GM12865 (cell line): ENCODE measurements at regions not wholly inside any gene's neighbourhood (a gene's known extent, or its start where the extent isn't known, plus 50 kb on each side); places are given as distances from the start of the nearest gene placed in this dataset.
"Not testable (repeated sequence)": the region's sequence is repeated elsewhere in the genome, so short reads cannot be mapped to it uniquely, and the experiment has no call there.

ENCODE experiments used
- DNase-seq: peaks from one replicate; pipeline ENCODE4 v3.0.0; 2010; ENCODE audit warnings: low read depth
- H3K4me3 ChIP-seq: 2 replicates; pipeline ENCODE4 v1.5.1; 2011; ENCODE audit warnings: mild to moderate bottlenecking, low read depth, low read length, control low read depth
- TF ChIP-seq, protein P1 (sequence below): IDR thresholded peaks from 2 replicates; pipeline ENCODE4 v1.5.1; 2011; ENCODE audit warnings: low read length, control low read depth, low read depth, inconsistent platforms; ENCODE audit not compliant: insufficient read depth; ENCODE audit errors: missing control alignments

DNA sequence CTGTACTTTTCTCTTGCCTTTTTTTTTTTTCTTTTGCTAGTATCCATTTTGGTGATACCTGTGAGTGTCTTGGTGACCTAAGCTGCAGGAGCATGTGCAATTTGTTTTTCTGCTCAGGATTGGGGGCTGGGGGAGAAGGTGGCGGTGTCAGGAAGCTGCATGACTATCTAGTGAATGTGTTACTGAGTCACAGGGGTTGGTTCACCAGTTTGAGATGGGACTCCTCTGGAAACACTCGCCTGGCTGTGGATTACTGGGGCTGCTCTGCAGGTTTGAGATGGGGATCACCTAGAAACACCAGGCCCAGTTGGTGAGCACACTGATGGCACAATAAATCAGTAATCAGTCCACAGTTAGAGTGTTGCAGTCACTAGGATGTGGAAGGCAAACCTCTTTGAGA is 447.9 kb downstream of the SPATA31D1 start:
- TF ChIP-seq, protein P1, sequence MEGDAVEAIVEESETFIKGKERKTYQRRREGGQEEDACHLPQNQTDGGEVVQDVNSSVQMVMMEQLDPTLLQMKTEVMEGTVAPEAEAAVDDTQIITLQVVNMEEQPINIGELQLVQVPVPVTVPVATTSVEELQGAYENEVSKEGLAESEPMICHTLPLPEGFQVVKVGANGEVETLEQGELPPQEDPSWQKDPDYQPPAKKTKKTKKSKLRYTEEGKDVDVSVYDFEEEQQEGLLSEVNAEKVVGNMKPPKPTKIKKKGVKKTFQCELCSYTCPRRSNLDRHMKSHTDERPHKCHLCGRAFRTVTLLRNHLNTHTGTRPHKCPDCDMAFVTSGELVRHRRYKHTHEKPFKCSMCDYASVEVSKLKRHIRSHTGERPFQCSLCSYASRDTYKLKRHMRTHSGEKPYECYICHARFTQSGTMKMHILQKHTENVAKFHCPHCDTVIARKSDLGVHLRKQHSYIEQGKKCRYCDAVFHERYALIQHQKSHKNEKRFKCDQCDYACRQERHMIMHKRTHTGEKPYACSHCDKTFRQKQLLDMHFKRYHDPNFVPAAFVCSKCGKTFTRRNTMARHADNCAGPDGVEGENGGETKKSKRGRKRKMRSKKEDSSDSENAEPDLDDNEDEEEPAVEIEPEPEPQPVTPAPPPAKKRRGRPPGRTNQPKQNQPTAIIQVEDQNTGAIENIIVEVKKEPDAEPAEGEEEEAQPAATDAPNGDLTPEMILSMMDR = no peak
- no peak overlapping the region for H3K4me3 ChIP-seq
- no peak for DNase-seq

DNA sequence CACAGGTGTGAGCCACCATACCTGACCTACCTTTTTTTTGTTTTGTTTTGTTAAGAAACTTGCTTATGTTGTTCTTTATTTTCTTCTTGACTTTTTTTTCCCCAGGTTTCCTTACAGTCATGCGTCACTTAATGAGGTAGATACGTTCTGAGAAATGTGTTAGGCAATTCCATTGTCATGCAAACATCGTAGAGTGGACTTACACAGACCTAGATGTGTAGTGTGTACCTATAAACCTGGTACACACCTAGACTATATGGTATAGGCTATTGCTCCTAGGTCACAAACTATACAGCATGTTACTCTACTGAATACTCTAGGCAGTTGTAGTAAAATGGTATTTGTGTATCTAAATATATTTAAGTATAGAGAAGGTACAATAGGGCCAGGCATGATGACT is 448.6 kb downstream of the SPATA31D1 start:
- DNase-seq, H3K4me3 ChIP-seq: not testable (repeated sequence)

DNA sequence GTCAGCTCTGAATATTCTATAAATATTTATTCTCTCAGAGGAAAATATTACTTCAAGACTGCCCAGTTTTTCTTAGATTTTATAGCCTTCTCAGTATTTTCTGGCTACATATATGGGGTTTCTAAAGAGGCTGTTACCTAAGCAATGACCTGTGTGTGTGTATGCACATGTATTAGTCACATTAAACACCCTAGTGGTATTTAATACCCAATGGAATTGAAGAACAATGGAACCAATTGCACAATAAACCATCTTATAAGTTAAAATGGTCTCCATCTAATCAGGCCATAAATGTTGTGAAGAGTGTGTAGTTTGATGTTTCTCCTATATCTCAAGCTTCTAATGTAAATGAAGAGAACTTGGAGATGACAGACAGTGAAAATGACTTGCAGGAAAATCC is 450.0 kb downstream of the SPATA31D1 start:
- no peak overlapping the region for H3K4me3 ChIP-seq
- TF ChIP-seq, protein P1 = no peak
- DNase-seq = no peak

DNA sequence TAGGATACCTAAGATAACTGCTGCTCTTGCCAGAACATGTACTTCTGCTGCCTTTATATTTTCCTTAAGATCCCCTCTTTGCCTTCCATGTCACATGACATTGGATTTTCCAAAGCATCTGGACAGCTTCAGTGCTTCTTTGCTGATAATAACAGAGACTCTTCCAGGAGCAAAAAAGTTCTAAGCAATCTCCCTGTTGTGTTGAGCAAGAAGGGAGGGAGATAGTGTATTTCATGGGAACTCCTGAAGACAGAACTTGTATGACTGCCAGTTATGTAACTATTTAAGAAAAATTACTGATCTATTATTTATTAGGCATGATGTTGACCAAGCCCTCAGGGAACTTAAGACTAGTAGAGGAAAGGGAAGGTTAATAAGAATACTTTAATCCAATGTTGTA is 454.7 kb downstream of the SPATA31D1 start:
- DNase-seq = no peak
- no peak overlapping the region for H3K4me3 ChIP-seq
- TF ChIP-seq, protein P1 = no peak

DNA sequence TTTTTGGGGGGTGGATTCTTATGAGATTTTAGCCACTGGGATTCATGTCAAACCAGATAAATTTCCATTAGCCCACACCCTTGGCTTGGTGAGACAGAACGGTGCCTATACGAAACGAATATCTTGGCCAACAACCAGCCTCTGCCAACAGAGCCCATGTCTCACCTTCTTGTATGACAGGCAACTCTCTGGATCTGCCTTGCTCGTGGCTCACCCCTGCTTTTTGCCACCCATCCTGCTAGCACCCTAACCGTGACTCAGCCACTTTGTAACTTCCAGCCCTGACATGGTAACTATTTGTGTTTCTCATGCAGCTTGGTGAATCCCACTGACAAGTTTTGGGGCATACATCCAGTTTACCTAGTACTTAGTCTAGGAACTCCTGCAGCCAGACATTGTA is 457.0 kb downstream of the SPATA31D1 start:
- TF ChIP-seq, protein P1 = no peak
- DNase-seq = no peak
- no peak overlapping the region for H3K4me3 ChIP-seq

DNA sequence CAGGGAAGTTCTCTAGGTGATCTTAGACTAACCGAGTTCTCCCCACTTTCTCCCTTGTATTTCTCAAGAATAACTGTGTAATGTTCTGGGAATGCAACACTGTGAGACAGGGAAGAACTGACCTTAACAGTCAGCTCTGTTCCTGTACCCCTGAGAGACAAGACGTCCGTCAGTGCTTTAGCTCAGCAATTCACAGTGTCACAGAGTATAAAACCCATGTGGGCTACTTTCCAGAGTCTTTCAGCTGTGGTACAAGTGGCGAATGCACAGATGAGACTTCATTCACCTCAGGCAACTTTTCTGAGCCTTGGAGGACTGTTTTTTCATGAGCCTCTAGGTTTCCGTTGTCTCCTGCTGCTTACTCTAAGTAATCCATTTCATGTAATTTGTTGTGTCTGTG is 458.8 kb downstream of the SPATA31D1 start:
- H3K4me3 ChIP-seq = no peak overlapping the region
- no peak for DNase-seq
- TF ChIP-seq, protein P1 = no peak

DNA sequence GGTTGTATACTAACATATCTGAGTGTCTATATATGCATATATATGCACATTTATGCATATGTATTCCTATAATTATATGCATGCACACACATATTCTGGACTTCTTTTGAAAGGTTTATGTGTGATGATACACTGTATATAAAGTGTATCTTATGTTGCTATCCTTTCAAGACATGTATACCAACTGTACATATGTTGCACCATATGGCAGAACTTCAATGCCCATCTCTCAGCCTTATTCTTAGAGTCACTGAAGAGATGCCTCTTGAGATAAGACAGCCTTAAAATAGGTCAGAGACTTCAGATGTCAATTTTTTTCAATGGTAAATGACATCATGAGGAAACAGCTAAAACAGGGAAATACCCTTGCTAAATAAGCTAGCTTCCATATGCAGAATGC is 461.4 kb downstream of the SPATA31D1 start:
- TF ChIP-seq, protein P1 = no peak
- no peak overlapping the region for H3K4me3 ChIP-seq
- no peak for DNase-seq
